ENCODE measurements at regions not wholly inside any gene's neighbourhood (a gene's known extent, or its start where the extent isn't known, plus 50 kb on each side); places are given as distances from the start of the nearest gene placed in this dataset.

DNA sequence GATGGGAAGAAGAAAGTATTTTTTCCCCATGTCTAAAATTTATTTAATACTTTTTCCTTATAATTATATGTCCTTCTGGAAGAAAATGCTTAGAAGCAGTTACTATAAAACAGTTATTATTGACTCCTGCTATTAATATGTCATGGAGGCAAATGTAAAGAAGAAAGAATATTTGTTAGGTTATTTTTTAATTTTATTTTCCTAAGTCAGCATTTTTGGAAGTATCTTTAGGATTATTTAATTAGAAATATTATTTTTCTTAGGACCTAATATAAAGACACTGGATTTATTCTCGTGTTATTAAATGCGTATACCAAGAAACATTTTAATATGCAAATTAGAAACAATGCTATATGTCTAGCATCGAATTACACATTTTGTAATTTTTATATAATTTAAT is 687.7 kb downstream of the TRAM1L1 start:
- TF ChIP-seq, protein P1, sequence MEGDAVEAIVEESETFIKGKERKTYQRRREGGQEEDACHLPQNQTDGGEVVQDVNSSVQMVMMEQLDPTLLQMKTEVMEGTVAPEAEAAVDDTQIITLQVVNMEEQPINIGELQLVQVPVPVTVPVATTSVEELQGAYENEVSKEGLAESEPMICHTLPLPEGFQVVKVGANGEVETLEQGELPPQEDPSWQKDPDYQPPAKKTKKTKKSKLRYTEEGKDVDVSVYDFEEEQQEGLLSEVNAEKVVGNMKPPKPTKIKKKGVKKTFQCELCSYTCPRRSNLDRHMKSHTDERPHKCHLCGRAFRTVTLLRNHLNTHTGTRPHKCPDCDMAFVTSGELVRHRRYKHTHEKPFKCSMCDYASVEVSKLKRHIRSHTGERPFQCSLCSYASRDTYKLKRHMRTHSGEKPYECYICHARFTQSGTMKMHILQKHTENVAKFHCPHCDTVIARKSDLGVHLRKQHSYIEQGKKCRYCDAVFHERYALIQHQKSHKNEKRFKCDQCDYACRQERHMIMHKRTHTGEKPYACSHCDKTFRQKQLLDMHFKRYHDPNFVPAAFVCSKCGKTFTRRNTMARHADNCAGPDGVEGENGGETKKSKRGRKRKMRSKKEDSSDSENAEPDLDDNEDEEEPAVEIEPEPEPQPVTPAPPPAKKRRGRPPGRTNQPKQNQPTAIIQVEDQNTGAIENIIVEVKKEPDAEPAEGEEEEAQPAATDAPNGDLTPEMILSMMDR (IDR thresholded peaks at IDR 0.05): no peak
- no peak for TF ChIP-seq ZFX (IDR thresholded peaks at IDR 0.05; ENCODE audit: borderline replicate concordance)

Measured in 22Rv1 (cell line).